GM21528 (cell line): ENCODE measurements at regions not wholly inside any gene's neighbourhood (a gene's known extent, or its start where the extent isn't known, plus 50 kb on each side); places are given as distances from the start of the nearest gene placed in this dataset.

Source experiments
- ATAC-seq: cut with Tn5 transposase; IDR thresholded peaks from one replicate; pipeline ENCODE4 v1.9.1; 2021; ENCODE audit warnings: mild to moderate bottlenecking, moderate library complexity; ENCODE audit not compliant: unreplicated experiment, low FRiP score

DNA sequence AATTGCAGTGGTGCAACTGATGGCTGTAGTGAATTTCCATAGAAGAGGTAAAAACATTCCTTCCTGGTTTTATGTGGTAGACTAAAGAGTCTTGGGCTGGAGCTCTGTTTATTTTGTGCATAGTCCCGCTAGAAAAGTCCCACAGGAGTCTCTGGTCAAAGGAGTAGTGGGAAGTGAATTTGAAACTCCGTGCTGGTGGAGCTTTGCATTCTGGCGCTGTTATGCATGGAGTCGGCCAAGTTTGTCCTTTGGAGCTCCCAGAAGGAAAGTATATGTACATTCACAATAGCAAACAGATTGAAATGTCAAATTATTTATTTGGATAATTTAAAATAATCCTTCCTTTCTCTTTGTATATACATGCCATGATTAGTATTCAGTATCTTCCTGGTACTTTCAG, 296.5 kb downstream of the LMO7 start:
- ATAC-seq, result no peak

DNA sequence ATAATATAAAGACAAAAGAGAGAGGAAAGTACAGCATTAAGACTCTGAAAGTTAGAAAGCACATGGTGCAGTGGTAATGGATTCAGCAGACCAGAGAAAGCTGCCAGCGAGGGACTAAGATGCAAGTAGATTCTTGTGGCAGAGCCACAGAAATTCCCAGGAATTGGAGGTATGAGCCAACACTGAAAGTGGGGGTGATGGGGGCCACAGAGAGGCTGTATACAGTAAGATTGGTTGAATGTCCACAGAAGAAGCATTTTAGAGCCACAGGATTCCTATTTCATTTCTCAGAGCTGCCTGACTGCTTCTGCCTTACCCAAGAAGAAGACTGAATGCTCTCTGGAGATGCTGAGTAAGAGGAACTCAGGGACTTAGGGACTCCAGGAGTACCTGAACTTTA, 295.0 kb downstream of the LMO7 start:
- ATAC-seq, result no peak

DNA sequence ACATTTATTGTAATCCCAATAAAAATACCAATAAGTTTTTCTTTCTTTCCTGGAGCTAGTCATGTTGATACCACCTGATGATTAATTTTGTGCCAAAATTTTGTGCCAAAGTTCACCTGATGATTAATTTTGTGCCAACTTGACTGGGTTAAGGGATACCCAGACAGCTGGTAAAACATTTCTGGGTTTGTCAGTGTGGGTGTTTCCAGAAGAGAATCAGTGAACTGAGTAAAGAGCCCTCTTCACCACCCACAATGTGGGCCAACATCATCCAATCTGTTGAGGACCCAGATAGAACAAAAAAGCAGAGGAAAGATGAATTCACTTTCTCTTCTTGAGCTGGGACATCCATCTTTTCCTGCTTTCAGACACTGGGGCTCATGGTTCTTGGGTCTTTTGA, 292.9 kb downstream of the LMO7 start:
- ATAC-seq, result no peak

DNA sequence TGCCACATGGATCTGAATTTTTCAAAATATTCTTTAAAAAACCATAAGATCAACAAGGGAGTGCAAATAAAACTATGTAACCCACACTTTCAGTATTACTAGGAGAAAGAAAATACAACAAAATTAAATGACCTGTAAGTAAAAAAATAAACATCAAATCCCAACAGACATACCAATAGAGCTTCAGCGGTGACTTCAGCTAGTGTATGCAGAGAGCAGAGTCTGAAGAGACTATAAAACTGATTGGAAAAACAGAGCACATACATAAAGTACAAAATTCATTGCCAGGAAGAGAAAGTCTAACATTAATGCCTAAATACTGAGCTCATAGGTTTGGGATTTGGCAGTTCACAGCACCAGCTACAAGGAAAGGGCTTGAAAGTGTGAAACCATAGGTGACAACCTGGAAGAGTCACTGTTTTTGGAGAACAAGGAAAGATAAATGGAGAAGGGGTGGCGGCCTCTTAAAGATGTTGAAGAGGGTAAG, 291.1 kb downstream of the LMO7 start:
- no peak for ATAC-seq

DNA sequence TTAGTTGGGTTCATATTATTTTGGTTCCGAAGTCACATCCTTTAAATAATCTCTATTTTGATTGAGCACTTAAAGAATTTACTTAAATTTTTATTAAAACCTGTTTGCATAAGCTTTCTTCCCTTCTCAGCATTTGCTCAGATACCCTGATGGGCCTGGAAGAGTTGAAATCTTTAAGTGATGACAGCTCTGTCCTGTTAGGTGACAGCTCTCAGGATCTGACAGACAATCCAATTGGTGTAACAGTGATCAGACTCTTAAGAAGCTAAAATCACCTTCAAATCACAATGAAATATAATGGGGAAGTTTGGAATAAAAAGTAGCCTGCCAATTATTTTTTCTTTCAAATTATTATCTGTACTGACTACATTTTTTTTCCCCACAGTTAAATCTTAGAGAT, 284.4 kb downstream of the LMO7 start:
- no peak for ATAC-seq

- no peak for ATAC-seq
Observed at GRCh38 chr13:75919660-75920199, 283.6 kb downstream of the LMO7 start.

DNA sequence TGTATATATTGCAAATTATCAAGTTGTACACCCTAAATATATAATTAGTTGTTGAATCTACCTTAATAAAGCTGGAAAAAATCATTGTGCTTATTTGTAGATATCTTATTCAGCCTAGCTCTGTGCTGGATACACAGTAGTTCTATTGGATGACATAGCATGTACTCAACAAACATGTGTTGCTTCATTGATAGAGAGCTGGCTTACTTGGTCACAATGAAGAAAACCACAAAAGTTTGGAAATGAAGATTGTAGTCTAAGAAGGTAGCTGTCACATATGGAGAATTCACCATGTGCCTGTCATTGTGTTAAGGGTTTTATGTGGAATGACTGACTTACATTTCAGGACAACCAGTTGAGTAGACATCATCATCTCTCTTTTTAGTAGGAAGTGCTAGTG, 278.9 kb downstream of the LMO7 start:
- no peak for ATAC-seq

DNA sequence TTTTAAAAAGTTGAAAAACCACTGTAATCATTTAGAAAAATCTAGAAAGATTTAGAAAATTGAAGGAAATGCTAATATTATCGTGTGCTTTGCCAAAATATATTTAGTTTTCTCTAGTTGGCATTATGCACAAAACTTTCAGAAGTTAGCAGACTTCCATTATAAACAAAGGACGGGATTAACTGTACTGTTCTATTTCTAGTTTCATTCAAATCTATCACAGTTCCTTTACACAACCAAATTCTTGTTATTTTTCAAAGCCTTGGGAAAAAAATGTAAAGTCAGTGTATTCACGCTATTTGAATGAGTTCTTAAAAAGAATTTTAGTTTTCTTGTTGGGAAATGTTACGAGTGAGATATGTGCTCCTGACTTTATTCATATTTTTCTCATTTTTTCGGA, 277.8 kb downstream of the LMO7 start:
- ATAC-seq, result no peak

GRCh38 chr13:75910591-75910990, 274.5 kb downstream of the LMO7 start:
- ATAC-seq, result no peak
